Activated CD4-positive, CD25-positive, alpha-beta regulatory T cell treated with anti-CD3 and anti-CD28 coated beads, Interleukin-2, amount 50 U/mL, for 24 hours (primary cell): ENCODE measurements at regions not wholly inside any gene's neighbourhood (a gene's known extent, or its start where the extent isn't known, plus 50 kb on each side); places are given as distances from the start of the nearest gene placed in this dataset.
"Not testable (repeated sequence)": the region's sequence is repeated elsewhere in the genome, so short reads cannot be mapped to it uniquely, and the experiment has no call there.

Experiments
- ATAC-seq, 2 donors: fragments of 150-1000 bp; cut with Tn5 transposase; one replicate each; pipeline ENCODE4 v1.10.0; 2021; ENCODE audit warnings: mild to moderate bottlenecking in 1 of 2, moderate library complexity in 1 of 2

DNA sequence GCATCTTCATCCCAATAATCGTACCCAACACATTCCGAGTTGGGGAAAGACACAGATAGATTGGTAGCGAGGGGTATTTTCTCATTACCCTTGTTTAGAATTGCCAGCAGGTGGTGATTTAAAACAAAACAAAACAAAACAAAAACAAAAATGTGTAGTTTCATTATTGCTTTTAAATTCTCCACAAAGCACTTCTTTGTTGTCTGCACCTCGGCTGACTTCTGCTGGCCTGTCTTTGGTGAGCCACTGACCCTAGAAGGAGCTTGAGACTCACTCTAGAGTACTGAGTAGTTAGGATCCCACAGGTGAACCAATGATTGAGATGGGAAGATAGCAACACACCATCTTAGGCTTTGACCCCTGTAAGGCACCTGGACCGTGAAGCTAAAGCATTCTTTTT lies 105.4 kb upstream of the BET1 start:
- ATAC-seq: no peak

DNA sequence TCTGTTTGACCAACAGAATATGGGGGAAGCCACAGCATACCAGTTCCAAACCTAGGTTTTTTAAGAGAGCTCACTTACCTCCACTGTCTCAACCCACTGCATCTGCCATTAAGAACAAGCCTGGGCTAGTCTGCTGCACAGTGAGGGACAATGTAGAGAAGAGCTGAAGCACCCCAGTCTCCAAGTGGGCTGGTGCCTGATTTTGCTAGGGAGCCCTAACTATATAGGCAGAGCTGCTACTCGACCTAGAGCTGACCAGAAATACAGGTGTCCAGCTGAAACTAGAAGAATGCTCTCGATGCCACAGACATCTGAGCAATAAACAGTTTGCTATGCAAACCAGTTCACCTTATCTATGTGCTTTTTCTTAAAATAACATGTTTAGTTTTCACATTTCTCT lies 106.9 kb upstream of the BET1 start:
- ATAC-seq: no peak

DNA sequence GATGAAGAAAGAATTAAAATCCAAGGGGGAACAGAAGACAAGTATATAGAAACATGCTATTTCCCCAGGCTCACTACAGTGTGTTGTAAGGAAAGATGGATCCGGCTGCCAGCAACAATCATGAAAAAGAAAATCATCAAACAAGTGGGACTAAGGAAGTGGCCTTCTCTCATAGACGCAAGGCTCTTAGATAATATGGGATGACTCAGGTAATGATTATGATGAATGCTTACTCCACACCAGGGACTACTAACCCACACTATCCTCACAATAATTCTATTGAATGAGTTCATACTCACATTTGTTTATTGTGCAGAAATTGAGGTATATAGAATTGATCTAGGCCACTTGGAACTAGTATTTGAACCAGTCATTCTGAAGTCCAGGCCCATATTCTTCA lies 111.2 kb upstream of the BET1 start:
- no peak for ATAC-seq

DNA sequence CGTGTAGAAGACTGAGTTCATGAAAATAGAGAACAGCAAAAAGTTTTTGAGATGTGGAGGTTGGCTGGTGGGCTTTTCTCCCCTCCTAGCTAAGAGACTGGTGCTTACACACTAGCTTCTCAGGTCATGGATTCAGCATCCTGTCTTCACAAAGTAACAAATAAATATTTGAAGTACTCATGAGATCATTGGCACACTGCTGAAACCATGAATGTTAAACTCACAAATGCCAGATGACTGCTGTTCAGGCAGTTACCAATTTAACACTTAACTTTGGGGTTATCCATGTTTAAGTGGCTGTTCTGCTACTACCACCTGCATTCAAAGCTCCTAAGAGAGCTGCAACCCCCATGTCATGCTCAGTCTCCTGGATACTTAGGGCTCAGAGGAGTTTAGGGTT lies 119.0 kb upstream of the BET1 start:
- no peak for ATAC-seq

DNA sequence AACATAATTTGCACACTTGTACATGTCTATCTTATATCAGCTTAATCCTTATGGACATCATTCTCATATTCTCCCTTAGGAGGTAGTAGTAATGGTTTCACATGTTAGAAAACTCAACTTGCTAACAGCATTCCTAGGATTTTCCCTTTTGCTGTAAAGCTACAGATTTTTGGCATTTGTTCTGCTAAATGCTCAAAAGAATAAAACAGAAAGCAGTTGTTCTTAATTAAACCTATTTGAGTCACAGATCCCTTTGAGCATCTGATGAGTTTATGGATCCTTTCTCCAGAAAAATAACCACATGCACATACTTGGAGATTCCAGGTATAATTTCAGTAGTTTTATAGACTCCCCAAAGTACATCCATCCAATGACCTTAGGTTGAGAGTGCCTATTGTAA lies 122.9 kb upstream of the BET1 start:
- no peak for ATAC-seq

DNA sequence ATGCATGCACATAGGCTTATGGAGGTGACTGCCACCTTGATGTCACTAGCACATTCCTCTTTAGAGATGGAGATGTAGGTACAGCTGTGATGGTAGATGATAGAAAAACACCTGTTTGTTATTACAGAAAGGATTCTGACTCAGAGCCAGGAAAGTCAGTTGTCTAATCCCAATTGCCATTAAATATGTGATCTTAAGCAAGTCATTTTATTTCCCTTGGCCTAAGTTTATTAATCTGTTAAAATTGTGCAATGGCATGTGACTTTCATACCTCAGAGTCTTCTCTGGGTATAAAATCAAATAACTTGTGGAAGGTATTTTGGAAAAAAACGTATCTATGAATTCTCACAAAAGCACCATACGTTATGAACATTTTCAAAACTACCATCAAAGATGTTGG lies 123.9 kb upstream of the BET1 start:
- ATAC-seq: no peak

DNA sequence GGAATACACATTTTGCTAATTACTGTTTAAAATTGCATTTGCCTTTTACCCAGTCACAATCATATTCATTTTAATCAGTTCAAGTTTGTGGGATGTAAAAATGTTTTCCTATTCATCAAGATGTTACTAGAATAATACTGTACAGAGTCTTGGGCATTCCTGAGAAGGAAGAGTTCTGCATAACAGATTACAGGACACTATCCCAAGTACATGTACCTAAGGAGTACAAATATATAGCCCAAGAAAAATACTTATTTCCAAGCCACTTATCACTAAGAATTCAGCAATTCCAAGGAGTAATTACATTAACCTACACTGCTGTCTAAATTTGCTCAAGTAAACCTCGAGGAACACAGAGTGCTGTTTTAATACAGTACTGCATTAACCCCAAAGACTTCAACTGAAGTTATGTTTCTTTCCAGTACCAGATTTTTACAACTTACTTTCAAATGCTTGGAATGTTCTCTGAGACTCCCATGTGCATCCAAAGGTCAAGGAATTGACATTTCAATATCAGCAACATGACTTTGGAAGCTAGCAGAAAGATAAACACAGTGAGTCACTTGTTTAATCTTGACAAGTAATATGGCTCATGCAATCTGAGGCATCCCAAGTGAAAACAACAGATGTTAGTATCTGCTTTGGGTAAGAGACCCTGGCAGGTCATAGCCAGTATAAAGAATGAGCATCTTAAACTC lies 125.4 kb upstream of the BET1 start:
- ATAC-seq: no peak

DNA sequence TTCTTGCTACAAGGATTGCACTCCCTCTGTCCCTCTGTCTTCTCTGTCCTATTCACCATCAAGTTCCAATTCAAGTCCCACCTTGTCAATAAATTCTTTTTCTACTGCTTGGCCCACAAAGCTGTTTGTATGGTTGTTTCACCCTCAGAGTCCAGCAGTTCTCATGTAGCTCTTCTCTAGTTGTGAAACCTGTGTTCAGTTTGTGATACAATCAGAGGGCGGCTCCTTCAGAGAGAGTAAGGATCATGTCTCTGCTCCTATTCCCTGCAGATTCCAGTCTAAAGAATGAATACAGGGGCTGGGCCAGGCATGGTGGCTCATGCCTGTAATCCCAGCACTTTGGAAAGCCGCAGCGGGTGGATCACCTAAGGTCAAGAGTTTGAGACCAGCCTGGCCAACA lies 126.6 kb upstream of the BET1 start:
- no peak for ATAC-seq

DNA sequence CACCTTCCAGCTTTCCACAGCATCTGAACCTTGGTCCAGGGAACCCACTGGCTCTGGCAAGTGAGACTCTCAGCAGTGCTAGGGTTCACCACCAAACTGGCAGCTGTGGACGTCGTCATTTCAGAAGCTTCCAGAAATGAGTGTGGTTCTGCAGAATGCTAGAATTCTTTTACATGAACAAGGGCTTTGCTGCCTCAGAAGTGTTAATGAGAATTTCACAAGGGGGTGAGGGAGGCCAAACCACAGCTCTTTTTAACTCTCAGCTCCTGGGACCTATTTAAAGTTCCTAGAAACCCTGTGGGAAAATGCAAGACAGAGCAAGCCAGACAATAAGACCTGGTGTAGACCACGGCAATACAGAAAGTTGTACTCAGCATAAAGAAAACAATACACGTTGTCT lies 129.3 kb upstream of the BET1 start:
- ATAC-seq: no peak

DNA sequence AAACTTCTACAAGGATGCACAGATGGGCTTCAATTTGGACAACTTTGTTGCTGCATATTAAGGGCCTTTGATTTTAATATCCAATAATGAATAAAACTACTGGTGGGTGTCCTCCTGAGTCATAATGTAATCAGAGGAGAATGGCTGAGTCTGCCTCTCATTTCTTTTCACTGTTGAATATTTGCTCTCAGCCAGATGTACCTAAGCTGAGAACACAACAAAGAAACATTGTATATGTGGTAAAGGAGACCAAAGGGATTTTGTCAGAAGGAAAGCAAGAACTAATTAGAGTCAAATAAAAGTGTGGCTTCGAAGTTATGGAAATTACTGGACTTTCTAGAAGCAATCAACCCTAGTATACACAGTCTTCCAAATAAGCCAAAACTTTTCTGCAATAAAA lies 131.0 kb upstream of the BET1 start:
- no peak for ATAC-seq

DNA sequence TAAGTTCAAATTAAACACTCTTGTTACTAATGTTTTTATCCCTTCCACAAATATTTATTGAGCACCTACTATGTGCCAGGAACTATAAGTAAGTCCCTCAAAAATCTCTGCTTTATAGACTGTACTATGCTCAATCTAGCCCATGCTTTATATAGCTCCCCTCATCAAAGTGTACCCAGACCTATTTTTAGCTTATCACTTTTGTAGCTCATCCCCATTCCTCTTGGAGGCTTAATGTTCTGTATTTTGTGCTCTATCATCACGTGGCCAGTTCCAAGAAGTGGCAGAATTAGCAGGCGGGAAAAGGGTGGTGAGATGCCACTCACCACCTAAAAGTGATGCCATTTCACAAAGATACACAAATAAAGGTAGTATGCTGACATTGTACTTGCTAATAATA lies 138.1 kb upstream of the BET1 start:
- no peak for ATAC-seq

DNA sequence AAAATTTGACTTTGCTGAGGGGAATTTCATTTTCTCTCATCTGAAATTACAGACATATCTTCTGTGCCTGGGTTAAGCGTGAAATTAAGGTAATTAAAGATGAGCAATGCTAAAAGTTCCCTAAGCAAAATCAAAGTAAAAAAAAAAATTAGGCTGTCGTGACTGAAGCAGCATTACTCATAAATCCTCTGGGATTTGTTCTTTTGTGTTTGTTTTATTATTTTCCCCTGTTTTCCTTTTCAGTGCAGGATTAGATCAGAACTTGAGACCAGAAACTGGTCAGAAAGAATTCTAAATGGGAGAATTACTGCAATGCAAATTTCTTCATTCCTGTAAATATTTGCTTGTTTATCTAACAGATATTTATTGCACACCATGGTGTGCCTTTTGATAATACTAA lies 141.4 kb upstream of the BET1 start:
- no peak for ATAC-seq

DNA sequence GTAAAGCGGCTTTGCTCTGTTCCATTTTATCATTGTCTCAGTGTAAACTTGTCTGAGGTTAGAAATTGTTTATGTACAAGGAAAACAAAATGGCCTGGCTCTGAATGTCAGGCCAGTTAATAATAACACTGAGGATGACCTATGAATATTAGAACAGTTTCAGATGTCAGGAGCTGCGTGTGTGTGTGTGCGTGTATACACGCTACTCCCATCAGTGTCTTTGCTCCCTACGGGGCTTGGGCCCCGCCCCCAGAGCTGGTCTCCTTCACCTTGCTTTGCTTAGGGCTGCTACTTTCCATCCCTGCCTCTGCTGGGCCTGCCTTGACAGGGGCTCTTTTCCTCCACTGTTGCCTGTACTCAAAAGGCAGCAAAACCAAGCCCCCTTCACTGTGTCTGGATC lies 142.3 kb upstream of the BET1 start:
- ATAC-seq: no peak

DNA sequence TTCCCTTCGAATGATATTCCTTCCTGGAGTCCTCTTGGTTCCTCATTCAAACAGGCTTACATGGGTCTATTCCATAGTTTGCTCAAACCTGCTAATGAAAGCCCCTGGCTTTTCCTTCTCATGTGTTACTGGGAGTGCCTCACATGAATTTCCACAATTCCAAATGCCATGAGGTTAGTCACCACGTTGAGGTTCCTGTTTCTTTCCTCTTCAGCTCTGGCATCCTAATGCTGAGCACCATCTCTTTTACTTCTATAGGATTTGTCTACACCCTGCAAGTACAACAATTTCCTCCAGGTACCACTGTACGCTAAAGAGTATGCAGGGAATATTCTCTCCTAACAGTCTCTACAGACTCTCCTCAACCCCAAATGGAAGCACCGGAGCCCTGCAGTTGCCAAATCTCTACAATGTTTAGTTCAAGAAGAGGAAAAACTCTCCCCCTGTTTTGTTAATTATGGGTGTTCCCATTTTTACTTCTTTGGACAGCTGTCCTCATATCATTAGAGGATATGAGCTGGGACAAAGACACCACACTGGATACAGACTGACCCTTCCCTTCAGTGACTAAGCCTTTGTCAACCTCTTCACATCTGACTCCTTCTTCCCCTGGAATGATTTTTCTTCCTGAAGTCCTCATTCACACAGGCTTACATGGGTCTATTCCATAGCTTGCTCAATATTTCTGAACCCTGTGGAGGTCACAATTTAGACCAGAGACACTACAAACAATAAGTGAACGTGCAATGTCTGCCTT lies 145.8 kb upstream of the BET1 start:
- no peak for ATAC-seq

DNA sequence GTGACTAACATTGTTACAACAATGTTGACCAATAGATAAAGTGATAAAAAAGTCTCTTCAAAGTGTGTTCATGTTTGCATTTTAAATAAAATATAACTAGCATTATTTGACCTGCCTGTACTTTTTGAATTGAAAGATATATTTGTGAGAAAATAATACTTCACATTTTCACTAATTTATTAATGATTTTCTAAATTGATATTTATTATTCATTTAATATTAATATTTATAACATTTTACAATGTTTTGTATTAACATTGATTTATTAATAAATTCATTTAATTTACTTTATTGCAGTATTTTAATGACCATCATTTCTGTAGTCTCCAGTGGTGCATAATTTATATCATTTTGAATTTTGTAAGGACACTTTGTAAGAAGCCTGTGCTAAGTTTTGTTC lies 150.0 kb upstream of the BET1 start:
- ATAC-seq: no peak

DNA sequence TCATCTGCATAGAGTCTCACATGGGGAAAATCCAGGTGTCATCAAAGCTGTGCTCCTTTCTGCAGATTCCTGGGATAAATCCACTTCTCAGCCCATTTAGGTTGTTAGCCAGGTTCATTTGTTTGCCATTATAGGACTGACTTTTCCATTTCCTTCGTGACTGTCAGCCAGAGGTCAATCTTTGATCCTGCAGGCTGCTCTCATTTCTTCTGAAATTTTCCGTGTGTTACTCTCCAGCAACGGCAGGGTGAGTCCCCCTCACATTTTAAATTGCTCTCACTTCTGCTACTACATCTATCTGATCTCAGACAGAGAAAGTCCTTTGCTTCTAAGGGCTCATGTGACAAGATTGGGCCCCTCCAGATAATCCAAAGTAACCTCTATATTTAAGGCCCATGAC lies 150.7 kb upstream of the BET1 start:
- no peak for ATAC-seq

DNA sequence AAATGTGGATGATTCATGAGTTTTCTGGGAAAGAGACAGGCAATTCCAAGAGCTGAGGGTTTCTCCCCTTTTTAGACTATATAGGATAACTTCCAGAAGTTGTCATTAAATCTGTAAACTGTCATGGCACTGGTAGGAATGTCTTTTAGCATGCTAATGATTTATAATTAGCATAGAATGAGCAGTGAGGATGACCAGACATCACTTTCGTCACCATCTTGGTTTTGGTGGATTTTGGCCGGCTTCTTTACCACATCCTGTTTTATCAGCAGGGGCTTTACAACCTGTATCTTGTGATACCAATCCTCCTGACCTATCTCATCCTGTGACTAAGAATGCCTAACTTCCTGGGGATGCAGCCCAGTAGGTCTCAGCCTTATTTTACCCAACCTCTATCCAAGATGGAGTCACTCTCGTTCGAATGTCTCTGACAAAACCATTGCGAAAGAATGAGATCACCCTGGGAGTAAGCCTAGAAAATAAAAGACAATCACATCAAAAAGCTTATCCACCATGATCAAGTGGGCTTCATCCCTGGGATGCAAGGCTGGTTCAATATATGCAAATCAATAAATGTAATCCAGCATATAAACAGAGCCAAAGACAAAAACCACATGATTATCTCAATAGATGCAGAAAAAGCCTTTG lies 153.6 kb upstream of the BET1 start:
- not testable (repeated sequence) for ATAC-seq

DNA sequence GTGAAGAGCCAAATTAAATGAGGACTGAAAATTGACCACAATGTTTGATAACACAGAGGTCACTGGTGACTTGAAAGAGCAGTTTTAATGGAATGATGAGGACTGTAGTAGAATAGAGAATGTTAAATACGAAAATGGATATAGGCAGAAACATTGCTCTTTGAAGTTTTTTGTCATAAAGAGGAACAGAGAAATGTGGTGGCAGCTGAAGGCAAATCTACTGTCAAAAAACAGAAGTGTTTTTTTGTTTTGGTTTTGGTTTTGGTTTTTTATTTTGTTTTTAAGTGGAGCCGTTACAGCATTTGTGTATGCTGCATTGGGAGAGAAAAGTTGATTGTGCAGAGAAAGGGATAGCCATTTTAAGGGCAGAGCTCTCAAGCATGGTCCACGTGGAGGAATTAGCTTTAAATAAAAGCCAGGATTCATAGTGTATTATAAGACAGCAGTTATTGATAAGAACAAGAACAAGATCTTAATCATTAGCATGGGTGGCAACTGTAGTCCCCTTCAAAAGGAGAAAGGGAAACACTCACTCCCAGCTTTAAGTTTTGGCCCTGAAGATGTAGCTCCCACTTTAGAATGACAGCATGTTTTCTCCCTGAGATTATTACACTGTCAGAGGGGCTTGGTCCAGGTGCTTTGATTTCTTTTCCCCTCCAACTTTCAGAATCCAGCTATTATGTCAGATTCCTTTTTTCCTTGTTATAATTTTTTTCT lies 156.7 kb upstream of the BET1 start:
- ATAC-seq: peak; percentile 21 to 33

DNA sequence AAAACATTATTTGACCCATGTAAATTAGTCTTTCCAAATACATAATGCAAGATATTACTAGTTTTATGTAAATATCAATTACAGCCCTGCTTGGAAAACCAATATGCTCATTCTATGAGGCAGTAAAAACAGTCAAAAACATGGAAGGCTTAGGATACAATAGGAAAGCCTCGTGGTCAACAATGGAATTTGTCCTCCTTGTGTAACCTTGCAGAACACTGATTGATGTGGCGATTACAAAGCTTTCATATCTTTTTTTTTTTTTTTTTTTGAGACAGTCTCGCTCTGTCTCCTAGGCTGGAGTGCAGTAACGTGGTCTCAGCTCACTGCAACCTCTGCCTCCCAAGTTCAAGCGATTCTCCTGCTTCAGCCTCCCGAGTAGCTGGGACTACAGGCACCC lies 157.3 kb upstream of the BET1 start:
- ATAC-seq: no peak

DNA sequence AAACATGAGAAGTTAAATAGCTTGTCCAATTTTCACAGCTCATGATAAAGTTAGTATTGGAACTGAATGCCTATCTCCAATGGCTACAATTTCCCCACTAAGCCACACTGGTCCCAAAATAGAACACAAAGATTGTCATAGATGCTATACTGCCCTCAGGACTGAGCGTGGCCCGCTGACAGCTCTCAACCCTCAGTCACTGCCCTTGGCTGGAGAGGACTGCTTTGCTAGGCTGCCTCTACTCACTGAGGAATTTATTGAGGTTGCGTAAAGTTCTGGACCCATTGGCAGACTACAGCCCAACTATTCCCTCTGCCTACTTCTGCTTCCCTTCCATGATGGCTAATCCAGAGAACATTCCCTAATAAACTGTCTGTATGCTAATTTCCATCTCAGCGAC lies 165.5 kb upstream of the BET1 start:
- ATAC-seq: no peak

DNA sequence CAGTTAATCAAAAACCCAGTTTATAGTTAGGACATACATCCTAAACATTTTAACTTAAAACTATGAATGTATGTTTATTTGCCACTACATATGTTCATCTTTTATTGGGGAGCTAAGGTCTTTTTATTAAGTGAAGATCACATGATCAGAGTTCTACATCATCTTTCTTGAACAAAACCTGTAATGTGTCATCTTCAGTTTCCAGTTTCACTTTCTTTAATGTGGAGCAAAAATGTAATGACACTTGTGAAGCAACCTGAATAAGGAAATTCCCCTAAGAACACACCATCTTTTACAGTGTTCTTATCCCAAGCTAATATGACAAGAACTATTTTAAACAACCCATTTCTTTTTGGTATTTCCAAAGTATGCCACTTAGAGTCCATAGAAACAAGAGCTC lies 166.7 kb upstream of the BET1 start:
- peak; percentile 64 to 78 for ATAC-seq

DNA sequence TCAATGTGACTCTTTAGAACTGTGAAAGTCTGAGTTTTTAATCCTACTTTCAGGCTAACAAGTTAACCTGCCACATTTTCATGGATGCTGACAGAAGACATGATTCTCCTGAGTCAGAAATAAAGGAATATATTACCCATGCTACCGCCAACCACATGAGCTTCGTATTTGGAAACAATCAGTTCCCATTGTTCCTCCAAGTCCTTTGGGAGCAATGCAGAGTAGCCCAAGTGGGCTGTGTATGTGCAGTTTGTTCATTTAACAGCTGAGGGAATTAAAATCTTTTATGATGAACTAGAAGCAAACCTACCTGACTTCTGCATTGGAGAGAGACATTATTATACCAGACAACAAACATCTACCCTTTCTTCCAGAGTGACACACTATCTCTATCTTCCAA lies 169.3 kb upstream of the BET1 start:
- ATAC-seq: no peak

DNA sequence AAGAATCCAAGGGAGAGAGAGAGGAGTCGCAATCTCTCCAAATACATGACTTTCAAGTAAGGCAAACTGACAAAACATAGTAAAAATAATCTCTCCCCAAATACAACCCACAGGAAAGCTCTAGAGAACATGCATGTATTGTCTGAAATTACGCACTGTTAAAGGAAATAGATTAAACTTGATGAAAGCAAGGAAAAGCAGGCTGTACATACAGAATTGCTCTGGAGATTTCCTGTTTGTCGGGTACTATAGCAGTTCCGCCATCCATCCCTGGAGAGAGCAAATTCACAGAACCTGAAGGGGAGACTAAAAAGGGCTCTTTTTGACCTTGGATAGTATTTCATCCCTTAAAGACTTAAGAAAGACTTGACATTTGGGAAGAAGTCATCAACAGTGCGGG lies 170.2 kb upstream of the BET1 start:
- ATAC-seq: no peak

DNA sequence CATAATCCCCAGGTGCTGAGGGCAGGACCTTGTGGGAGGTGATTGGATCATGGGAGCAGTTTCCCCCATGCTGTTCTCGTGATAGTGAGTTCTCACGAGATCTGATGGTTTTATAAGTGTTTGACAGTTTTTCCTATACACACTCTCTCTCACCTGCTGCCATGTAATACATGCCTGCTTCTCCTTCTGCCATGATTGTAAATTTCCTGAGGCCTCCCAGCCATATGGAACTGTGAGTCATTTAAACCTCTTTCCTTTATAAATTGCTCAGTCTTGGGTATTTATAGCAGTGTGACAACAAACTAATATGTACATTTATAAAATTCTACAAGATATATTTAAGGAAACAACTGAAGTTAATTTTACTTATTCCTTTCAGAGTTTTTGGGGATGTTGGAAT lies 170.8 kb upstream of the BET1 start:
- ATAC-seq: no peak
